B cell (primary cell): ENCODE measurements at regions not wholly inside any gene's neighbourhood (a gene's known extent, or its start where the extent isn't known, plus 50 kb on each side); places are given as distances from the start of the nearest gene placed in this dataset.

Source experiments
- ATAC-seq: fragments of 200-7000 bp; cut with Tn5 transposase; one replicate; pipeline ENCODE4 v1.10.0; 2021; ENCODE audit warnings: low read depth, mild to moderate bottlenecking, moderate number of reproducible peaks, moderate library complexity
- CTCF ChIA-PET: fragments of 350-600 bp; sonication (Branson Sonifier 250); formaldehyde crosslinking; loops from one replicate; lab custom pipeline; 2021; ENCODE audit warnings: antibody characterized with exemption, inconsistent platforms; lab: Charles Lee
- POLR2A ChIA-PET: fragments of 350-600 bp; sonication (Branson Sonifier 250); formaldehyde crosslinking; loops from one replicate; lab custom pipeline; 2021; ENCODE audit warnings: antibody characterized with exemption; lab: Charles Lee
- DNase-seq: peaks from one replicate; pipeline ENCODE4 v3.0.0; 2013
- H2AFZ ChIP-seq: 2 replicates; pipeline ENCODE4 v1.6.1; 2012; ENCODE audit warnings: mild to moderate bottlenecking, low read depth, low read length; ENCODE audit not compliant: insufficient read depth, poor library complexity, severe bottlenecking
- H3K27ac ChIP-seq, 2 donors: 1 replicate in 1 of 2; 2 replicates in 1 of 2; pipeline ENCODE4 v1.5.1; 2012 to 2013; ENCODE audit warnings: low read length in 2 of 2, mild to moderate bottlenecking in 2 of 2, moderate library complexity in 1 of 2
- H3K27me3 ChIP-seq, 4 experiments: fragments of 200-600 bp in 1 of 4; sonication (generic) in 1 of 4; replicated peaks in 1 of 4; 1 replicate in 2 of 4; 2 replicates in 2 of 4; pipeline versions ENCODE4 v1.6.1 to v1.7.0; 2013 to 2016; ENCODE audit warnings: low read length in 3 of 4, mild to moderate bottlenecking in 2 of 4, mixed read lengths in 1 of 4, moderate library complexity in 1 of 4; ENCODE audit not compliant: insufficient read depth in 4 of 4, control insufficient read depth in 3 of 4; ENCODE audit errors: control extremely low read depth in 1 of 4
- H3K36me3 ChIP-seq, 2 experiments: replicated peaks in 1 of 2; 1 replicate in 1 of 2; 2 replicates in 1 of 2; pipeline versions ENCODE4 v1.6.1 to v1.7.1; 2013; ENCODE audit warnings: low read length in 1 of 2; ENCODE audit not compliant: insufficient read depth in 2 of 2, control insufficient read depth in 1 of 2; ENCODE audit errors: control extremely low read depth in 1 of 2, extremely low read depth in 1 of 2
- H3K4me1 ChIP-seq, 2 donors: fragments of 200-600 bp in 1 of 2; sonication (generic) in 1 of 2; 1 replicate in 1 of 2; 2 replicates in 1 of 2; pipeline versions ENCODE4 v1.5.1 to v1.6.1; 2013 to 2017; ENCODE audit warnings: low read length in 2 of 2; ENCODE audit not compliant: control insufficient read depth in 2 of 2, insufficient read depth in 2 of 2
- H3K4me2 ChIP-seq: replicated peaks from 2 replicates; pipeline ENCODE3; 2012; ENCODE audit warnings: mild to moderate bottlenecking, low read depth, low read length; ENCODE audit not compliant: poor library complexity, severe bottlenecking
- H3K4me3 ChIP-seq, 5 experiments: fragments of 200-600 bp in 1 of 5; sonication (generic) in 1 of 5; 1 replicate in 3 of 5; 2 replicates in 2 of 5; pipeline versions ENCODE4 v1.5.1 to v1.7.0; 2011 to 2016; ENCODE audit warnings: low read length in 4 of 5, mild to moderate bottlenecking in 4 of 5, low read depth in 2 of 5, control low read depth in 1 of 5, moderate library complexity in 1 of 5; ENCODE audit not compliant: insufficient read depth in 1 of 5; ENCODE audit errors: control extremely low read depth in 1 of 5, extremely low read depth in 1 of 5
- H3K79me2 ChIP-seq: fragments of 200-600 bp; sonication (generic); one replicate; pipeline ENCODE4 v1.6.0; 2016; ENCODE audit warnings: low read length; ENCODE audit not compliant: control insufficient read depth, insufficient read depth
- H3K9ac ChIP-seq: fragments of 200-600 bp; sonication (generic); 2 replicates; pipeline ENCODE4 v1.6.1; 2017; ENCODE audit warnings: mild to moderate bottlenecking, low read length, moderate library complexity
- H3K9me3 ChIP-seq, 3 donors: one replicate each; pipeline versions ENCODE4 v1.6.1 to v1.7.1; 2013; ENCODE audit warnings: low read length in 2 of 3; ENCODE audit not compliant: control insufficient read depth in 2 of 3, insufficient read depth in 1 of 3; ENCODE audit errors: control extremely low read depth in 1 of 3
- H4K20me1 ChIP-seq: 2 replicates; pipeline ENCODE4 v1.6.0; 2012; ENCODE audit warnings: mild to moderate bottlenecking, low read length; ENCODE audit not compliant: insufficient read depth, control insufficient read depth, poor library complexity, severe bottlenecking
- H3K27ac Mint-ChIP-seq: one replicate; pipeline ENCODE4 v1.8.0; 2021; ENCODE audit warnings: mixed read lengths
- H3K27me3 Mint-ChIP-seq: one replicate; pipeline ENCODE4 v1.8.0; 2021; ENCODE audit warnings: mixed read lengths
- H3K4me1 Mint-ChIP-seq: one replicate; pipeline ENCODE4 v1.8.0; 2021; ENCODE audit warnings: mixed read lengths
- H3K4me3 Mint-ChIP-seq: one replicate; pipeline ENCODE4 v1.8.0; 2021; ENCODE audit warnings: mixed read lengths
- H3K9me3 Mint-ChIP-seq: one replicate; pipeline ENCODE4 v1.8.0; 2022; ENCODE audit warnings: mixed read lengths; ENCODE audit not compliant: insufficient read depth
- EZH2 ChIP-seq: IDR thresholded peaks from 2 replicates; pipeline ENCODE4 v1.6.1; 2012; ENCODE audit warnings: borderline replicate concordance, low read depth, mild to moderate bottlenecking, moderate library complexity, low read length; ENCODE audit not compliant: insufficient read depth, poor library complexity, severe bottlenecking
- WGBS: methylation state at CpG from one replicate; pipeline ENCODE4 v1.1.5; 2013; ENCODE audit warnings: missing lambda C conversion rate; ENCODE audit not compliant: insufficient coverage; 5-methylcytosine and 5-hydroxymethylcytosine counted together
- intact Hi-C: fragments of 100-400 bp; cut with micrococcal nuclease; formaldehyde crosslinking; loops from one replicate; pipeline ENCODE4 v1.10.0; 2022
- TF ChIP-seq, protein P1 (sequence below): fragments of 200-600 bp; IDR thresholded peaks from one replicate; pipeline ENCODE4 v1.8.0; 2022; ENCODE audit warnings: antibody characterized with exemption, mild to moderate bottlenecking

DNA sequence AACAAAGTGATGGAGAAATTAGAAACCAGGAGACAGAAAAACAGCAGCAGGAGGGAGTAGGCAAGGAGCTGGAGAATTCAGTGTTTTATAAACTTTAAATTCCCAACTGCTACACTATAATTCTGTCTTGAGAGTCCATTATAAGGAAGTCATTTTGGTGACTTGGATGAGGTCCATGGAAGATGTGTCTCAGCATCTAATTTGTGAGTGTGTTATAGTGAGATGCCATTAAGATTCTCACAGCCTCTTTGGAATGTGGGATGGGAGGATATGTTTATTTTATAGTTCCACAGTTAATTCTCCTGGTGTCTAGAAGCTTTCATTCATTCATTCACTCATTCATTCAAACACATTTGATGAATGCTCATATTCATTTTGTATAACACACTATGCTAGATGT lies 206.0 kb upstream of the MYOCD start:
- CTCF ChIA-PET = no interaction called here
- H2AFZ ChIP-seq = no peak overlapping the region
- no peak overlapping the region for H3K9ac ChIP-seq
- no peaks in the 10 kb centered on the region for H3K27me3 Mint-ChIP-seq
- peaks cover 3% of the 10 kb centered on the region for H3K9me3 Mint-ChIP-seq
- no peaks in the 10 kb centered on the region for H3K4me1 ChIP-seq
- POLR2A ChIA-PET = no interaction called here
- no peak overlapping the region for H3K27ac ChIP-seq
- TF ChIP-seq, protein P1, sequence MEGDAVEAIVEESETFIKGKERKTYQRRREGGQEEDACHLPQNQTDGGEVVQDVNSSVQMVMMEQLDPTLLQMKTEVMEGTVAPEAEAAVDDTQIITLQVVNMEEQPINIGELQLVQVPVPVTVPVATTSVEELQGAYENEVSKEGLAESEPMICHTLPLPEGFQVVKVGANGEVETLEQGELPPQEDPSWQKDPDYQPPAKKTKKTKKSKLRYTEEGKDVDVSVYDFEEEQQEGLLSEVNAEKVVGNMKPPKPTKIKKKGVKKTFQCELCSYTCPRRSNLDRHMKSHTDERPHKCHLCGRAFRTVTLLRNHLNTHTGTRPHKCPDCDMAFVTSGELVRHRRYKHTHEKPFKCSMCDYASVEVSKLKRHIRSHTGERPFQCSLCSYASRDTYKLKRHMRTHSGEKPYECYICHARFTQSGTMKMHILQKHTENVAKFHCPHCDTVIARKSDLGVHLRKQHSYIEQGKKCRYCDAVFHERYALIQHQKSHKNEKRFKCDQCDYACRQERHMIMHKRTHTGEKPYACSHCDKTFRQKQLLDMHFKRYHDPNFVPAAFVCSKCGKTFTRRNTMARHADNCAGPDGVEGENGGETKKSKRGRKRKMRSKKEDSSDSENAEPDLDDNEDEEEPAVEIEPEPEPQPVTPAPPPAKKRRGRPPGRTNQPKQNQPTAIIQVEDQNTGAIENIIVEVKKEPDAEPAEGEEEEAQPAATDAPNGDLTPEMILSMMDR = no peak
- no peak for TF ChIP-seq EZH2
- no peak overlapping the region for H3K4me3 ChIP-seq
- ATAC-seq = no peak
- no peak for DNase-seq
- H3K27me3 ChIP-seq = no peaks in the 10 kb centered on the region
- no peak overlapping the region for H3K27ac Mint-ChIP-seq
- H4K20me1 ChIP-seq = no peaks in the 10 kb centered on the region
- H3K4me3 Mint-ChIP-seq = no peak overlapping the region
- no peak overlapping the region for H3K4me2 ChIP-seq
- intact Hi-C loops = no loop called here
- H3K9me3 ChIP-seq = peaks cover 0 to 7% (median 0%) of the 10 kb centered on the region in 3 donors
- H3K4me1 Mint-ChIP-seq = no peaks in the 10 kb centered on the region
- no peaks in the 10 kb centered on the region for H3K79me2 ChIP-seq
- H3K36me3 ChIP-seq = no peaks in the 10 kb centered on the region

DNA sequence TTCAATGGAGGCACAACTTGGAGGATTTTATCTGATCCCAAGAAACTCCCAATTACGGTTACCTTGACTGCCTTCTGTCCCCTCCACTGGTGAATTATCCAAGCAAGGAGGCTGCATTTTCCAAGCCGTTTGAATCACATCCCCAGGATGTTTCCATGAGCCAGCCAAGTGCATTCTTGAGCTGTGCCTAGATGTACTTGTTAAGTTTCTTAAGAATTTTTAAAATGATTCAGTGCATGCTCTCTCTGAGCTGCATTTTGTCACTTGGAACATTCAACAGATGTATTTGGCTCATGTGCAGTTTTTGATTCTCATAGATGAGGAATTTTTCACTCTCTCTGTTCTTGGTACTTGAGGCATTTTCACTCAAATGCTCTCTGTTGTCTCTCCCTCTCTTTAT lies 202.6 kb upstream of the MYOCD start:
- H3K79me2 ChIP-seq = no peaks in the 10 kb centered on the region
- H4K20me1 ChIP-seq = no peaks in the 10 kb centered on the region
- TF ChIP-seq, protein P1 = no peak
- TF ChIP-seq EZH2 = no peak
- intact Hi-C loops = no loop called here
- no peak overlapping the region for H3K4me2 ChIP-seq
- H3K9ac ChIP-seq = no peak overlapping the region
- POLR2A ChIA-PET = no interaction called here
- H3K27ac ChIP-seq = no peak overlapping the region
- no peaks in the 10 kb centered on the region for H3K9me3 ChIP-seq
- Mint-ChIP-seq H3K27me3 (no peaks in the 10 kb centered on the region), H3K4me3 (no peak overlapping the region), H3K27ac (no peak overlapping the region), H3K9me3 (no peaks in the 10 kb centered on the region), H3K4me1 (no peaks in the 10 kb centered on the region)
- ATAC-seq = no peak
- no peak overlapping the region for H3K4me3 ChIP-seq
- H3K4me1 ChIP-seq = no peaks in the 10 kb centered on the region
- no peak for DNase-seq
- no peaks in the 10 kb centered on the region for H3K36me3 ChIP-seq
- no peak overlapping the region for H2AFZ ChIP-seq
- WGBS = 80% methylated on average over 1 of the region's 2 CpGs
- CTCF ChIA-PET = no interaction called here
- no peaks in the 10 kb centered on the region for H3K27me3 ChIP-seq
